ENCODE measurements at regions not wholly inside any gene's neighbourhood (a gene's known extent, or its start where the extent isn't known, plus 50 kb on each side); places are given as distances from the start of the nearest gene placed in this dataset.

DNA sequence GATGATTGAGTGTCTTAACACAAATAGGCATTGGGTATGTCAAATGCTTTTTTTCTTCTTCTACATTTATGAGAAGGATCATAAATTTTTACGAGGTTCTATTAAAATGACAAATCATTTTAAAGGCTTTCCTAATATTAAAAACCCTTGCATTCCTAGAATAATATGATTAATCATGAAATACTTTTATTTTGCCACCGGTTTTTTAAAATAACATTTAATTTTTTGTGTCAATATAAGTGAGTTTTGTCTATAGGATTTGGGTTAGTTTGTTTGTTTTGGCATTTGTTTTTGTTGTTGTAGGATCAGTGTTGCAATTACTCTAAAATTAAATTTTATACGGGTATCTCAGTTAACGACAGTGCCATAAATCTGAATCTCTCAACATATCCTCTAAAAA is 169.7 kb upstream of the STK26 start:
- TF ChIP-seq POLR2A (IDR thresholded peaks at IDR 0.05) (no peak), CTCF (IDR thresholded peaks at IDR 0.05) (no peak)

Data from suprapubic skin (tissue), 3 donors.